ENCODE measurements at regions not wholly inside any gene's neighbourhood (a gene's known extent, or its start where the extent isn't known, plus 50 kb on each side); places are given as distances from the start of the nearest gene placed in this dataset.
"Not testable (repeated sequence)": the region's sequence is repeated elsewhere in the genome, so short reads cannot be mapped to it uniquely, and the experiment has no call there.

DNA sequence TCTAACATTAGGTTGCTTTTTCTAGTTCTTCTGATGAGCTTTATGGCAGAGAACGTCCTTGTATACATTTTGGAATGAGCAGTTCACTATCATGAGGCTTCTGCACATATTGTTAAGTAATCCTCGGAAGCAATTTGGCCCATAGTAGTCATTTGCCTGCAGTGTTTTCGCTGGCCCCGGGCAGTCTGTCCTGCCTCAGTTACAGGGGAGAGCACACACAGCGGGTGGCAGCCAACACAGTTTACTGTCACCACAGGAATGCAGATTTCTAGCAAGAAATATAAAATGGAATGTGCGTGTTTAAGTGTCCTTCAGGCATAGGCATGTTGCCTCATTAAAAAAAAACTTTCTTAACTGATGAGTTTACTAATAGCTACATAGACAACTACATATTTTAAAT lies 71.5 kb upstream of the GJB6 start:
- H3K9me3 Mint-ChIP-seq = peaks cover 2% of the 10 kb centered on the region

GRCh38 chr13:20301403-20302071 lies 69.4 kb upstream of the GJB6 start:
- Mint-ChIP-seq H3K9me3 (peaks cover 2% of the 10 kb centered on the region), H3K36me3 (no peaks in the 10 kb centered on the region), H3K27me3 (peaks cover 57 to 63% of the 10 kb centered on the region in 2 donors), H3K4me1 (ENCODE audit: low read depth in 2 of 2) (peaks cover 0 to 3% of the 10 kb centered on the region in 2 donors), H3K4me3 (no peak overlapping the region), H3K27ac (no peak overlapping the region)
- ATAC-seq = peak in 1 of 2 donors; percentile 6
- no peak for DNase-seq (ENCODE audit: low spot score)

More for the DNA sequence above, 71.5 kb upstream of the GJB6 start:
- Mint-ChIP-seq H3K4me1 (ENCODE audit: low read depth in 2 of 2) (peaks cover 0 to 3% of the 10 kb centered on the region in 2 donors), H3K27me3 (peaks cover 59 to 64% of the 10 kb centered on the region in 2 donors), H3K36me3 (peaks cover 9% of the 10 kb centered on the region), H3K27ac (no peak overlapping the region), H3K4me3 (no peak overlapping the region)
- DNase-seq (ENCODE audit: low spot score) (no peak), ATAC-seq (no peak)

- no peak for DNase-seq (ENCODE audit: low spot score)
- Mint-ChIP-seq H3K27me3 (peaks cover 53 to 58% of the 10 kb centered on the region in 2 donors), H3K27ac (no peak overlapping the region), H3K36me3 (no peaks in the 10 kb centered on the region), H3K4me3 (no peak overlapping the region), H3K4me1 (ENCODE audit: low read depth in 2 of 2) (peaks cover 0 to 3% of the 10 kb centered on the region in 2 donors), H3K9me3 (peaks cover 2% of the 10 kb centered on the region)
- ATAC-seq = no peak
Observed at GRCh38 chr13:20301015-20301402, 68.9 kb upstream of the GJB6 start.

DNA sequence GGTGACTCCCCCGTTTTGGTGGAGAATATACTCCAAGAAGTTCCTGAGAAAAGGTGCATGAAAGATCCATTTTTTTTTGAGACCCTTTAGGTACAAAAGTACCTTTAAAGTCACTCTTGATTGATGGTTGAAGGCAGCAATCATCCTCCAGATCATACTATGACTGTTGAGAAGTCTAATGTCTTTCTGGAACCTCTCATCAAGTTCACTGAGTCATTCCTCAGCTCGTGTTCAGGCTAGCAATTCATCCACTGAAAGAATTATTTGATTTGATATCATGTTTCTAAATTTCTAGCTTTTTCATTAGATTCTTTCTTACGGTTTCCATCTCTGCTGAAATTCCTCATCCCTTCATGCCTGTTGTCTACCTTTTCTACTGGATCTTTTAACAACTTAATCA lies 65.1 kb upstream of the GJB6 start:
- ATAC-seq (no peak), DNase-seq (ENCODE audit: low spot score) (no peak)
- Mint-ChIP-seq H3K4me1 (ENCODE audit: low read depth in 2 of 2) (peaks cover 0 to 6% of the 10 kb centered on the region in 2 donors), H3K36me3 (no peaks in the 10 kb centered on the region), H3K4me3 (no peak overlapping the region), H3K27me3 (peaks cover 39 to 42% of the 10 kb centered on the region in 2 donors), H3K9me3 (no peaks in the 10 kb centered on the region), H3K27ac (no peak overlapping the region)

DNA sequence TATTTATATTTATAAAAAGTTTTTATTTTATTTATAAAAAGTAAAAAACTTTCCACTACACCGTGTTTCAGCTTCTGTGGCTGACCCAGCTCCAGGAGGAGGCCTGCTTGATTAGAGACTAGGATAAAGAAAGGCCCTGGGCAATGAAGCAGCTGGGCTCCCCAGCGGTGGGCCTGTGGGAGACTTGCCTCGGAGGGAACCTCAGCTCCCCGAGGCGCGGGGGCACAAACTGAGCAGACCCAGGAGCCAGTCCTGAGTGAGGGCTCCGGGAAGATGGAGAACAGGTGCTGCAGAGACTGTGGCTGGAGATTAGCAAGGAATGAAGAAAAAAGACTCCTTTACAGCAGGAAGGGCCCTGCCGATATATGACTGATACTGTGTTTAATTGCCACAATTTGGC lies 63.8 kb upstream of the GJB6 start:
- Mint-ChIP-seq H3K27ac (no peak overlapping the region), H3K4me3 (no peak overlapping the region), H3K4me1 (ENCODE audit: low read depth in 2 of 2) (peaks cover 0 to 3% of the 10 kb centered on the region in 2 donors), H3K36me3 (no peaks in the 10 kb centered on the region), H3K27me3 (peaks cover 31 to 38% of the 10 kb centered on the region in 2 donors), H3K9me3 (no peaks in the 10 kb centered on the region)
- DNase-seq (ENCODE audit: low spot score) (no peak), ATAC-seq (no peak)

GRCh38 chr13:20294497-20294896 lies 62.4 kb upstream of the GJB6 start:
- DNase-seq (ENCODE audit: low spot score) (no peak), ATAC-seq (no peak)
- H3K9me3 Mint-ChIP-seq = no peaks in the 10 kb centered on the region
- H3K4me3 Mint-ChIP-seq = no peak overlapping the region
- H3K27ac Mint-ChIP-seq = no peak overlapping the region
- peaks cover 20 to 24% of the 10 kb centered on the region in 2 donors for H3K27me3 Mint-ChIP-seq
- no peaks in the 10 kb centered on the region for H3K36me3 Mint-ChIP-seq
- peaks cover 0 to 3% of the 10 kb centered on the region in 2 donors for H3K4me1 Mint-ChIP-seq (ENCODE audit: low read depth in 2 of 2)

DNA sequence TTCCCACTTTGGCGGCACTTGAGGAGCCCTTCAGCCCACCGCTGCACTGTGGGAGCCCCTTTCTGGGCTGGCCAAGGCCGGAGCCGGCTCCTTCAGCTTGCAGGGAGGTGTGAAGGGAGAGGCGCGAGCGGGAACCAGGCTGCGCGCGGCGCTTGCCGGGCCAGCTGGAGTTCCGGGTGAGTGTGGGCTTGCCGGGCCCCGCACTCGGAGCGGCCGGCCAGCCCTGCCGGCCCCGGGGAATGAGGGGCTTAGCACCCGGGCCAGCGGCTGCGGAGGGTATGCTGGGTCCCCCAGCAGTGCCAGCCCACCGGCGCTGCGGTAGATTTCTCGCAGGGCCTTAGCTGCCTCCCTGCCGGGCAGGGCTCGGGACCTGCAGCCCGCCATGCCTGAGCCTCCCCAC lies 60.2 kb upstream of the GJB6 start:
- not testable (repeated sequence) for H3K9me3 Mint-ChIP-seq; DNase-seq (ENCODE audit: low spot score); H3K36me3 Mint-ChIP-seq; ATAC-seq; H3K4me3 Mint-ChIP-seq; H3K27ac Mint-ChIP-seq; H3K4me1 Mint-ChIP-seq (ENCODE audit: low read depth in 2 of 2)
- peaks cover 6 to 12% of the 10 kb centered on the region in 2 donors for H3K27me3 Mint-ChIP-seq

GRCh38 chr13:20291675-20292074 lies 59.6 kb upstream of the GJB6 start:
- H3K9me3 Mint-ChIP-seq = peaks cover 4% of the 10 kb centered on the region
- DNase-seq (ENCODE audit: low spot score) (no peak), ATAC-seq (no peak)
- H3K4me1 Mint-ChIP-seq (ENCODE audit: low read depth in 2 of 2) = peaks cover 0 to 3% of the 10 kb centered on the region in 2 donors
- no peak overlapping the region for H3K4me3 Mint-ChIP-seq
- H3K27ac Mint-ChIP-seq = no peak overlapping the region
- H3K36me3 Mint-ChIP-seq = no peaks in the 10 kb centered on the region
- peaks cover 7 to 8% of the 10 kb centered on the region in 2 donors for H3K27me3 Mint-ChIP-seq

GRCh38 chr13:20291037-20291436 lies 58.9 kb upstream of the GJB6 start:
- Mint-ChIP-seq H3K9me3 (peaks cover 7% of the 10 kb centered on the region), H3K36me3 (peaks cover 6% of the 10 kb centered on the region), H3K4me1 (ENCODE audit: low read depth in 2 of 2) (peaks cover 0 to 3% of the 10 kb centered on the region in 2 donors), H3K27me3 (peaks cover 8 to 9% of the 10 kb centered on the region in 2 donors), H3K4me3 (no peak overlapping the region), H3K27ac (no peak overlapping the region)
- ATAC-seq (no peak), DNase-seq (ENCODE audit: low spot score) (no peak)

DNA sequence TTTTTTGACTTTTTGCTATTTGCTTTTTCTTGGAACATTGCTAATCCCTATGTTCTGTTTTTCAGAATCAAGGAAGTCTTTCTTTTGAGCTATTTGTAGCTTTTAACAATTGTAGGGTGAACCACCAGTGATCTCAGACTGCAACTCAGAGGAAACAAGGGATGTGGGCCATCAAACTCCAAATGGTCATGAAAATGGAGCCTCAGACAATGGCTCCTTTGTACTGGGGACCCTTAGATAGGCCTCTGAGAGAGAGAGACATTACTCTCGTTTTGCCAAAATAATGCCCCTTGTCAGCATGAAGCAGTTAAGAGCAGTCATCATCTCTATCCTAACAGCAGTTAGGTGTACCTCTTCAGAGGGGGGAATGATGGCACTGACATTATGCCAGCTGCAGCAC lies 56.4 kb upstream of the GJB6 start:
- no peak for ATAC-seq
- H3K9me3 Mint-ChIP-seq = peaks cover 11% of the 10 kb centered on the region

DNA sequence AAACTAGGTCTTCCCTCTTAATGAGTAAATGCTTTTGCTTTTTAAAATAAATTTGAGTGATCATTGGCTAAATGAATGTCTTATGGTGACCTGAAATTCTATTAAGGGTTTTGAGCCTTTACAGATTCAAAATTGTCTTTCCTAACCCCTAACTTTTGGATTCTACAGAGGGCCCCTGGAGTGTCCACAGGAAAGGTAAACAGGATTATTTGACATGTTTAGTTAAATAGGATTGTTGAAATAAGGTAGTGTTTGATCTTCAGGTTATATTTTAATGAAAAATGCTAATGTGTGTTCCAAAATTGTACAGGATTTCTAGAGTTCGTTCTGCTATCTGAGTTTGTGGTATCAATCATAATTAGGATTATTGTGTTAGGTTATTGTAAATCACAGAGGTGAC lies 55.9 kb upstream of the GJB6 start:
- peaks cover 12% of the 10 kb centered on the region for H3K36me3 Mint-ChIP-seq
- H3K4me3 Mint-ChIP-seq = no peak overlapping the region
- H3K27me3 Mint-ChIP-seq = peaks cover 6% of the 10 kb centered on the region in 2 donors

More for the DNA sequence above, 56.4 kb upstream of the GJB6 start:
- DNase-seq (ENCODE audit: low spot score) = no peak
- H3K4me1 Mint-ChIP-seq (ENCODE audit: low read depth in 2 of 2) = no peaks in the 10 kb centered on the region
- H3K27ac Mint-ChIP-seq = no peak overlapping the region
- peaks cover 12% of the 10 kb centered on the region for H3K36me3 Mint-ChIP-seq
- H3K27me3 Mint-ChIP-seq = peaks cover 6% of the 10 kb centered on the region in 2 donors
- no peak overlapping the region for H3K4me3 Mint-ChIP-seq

GRCh38 chr13:20285530-20285929 lies 53.4 kb upstream of the GJB6 start:
- no peaks in the 10 kb centered on the region for H3K4me1 Mint-ChIP-seq (ENCODE audit: low read depth in 2 of 2)
- peaks cover 11% of the 10 kb centered on the region for H3K9me3 Mint-ChIP-seq

More for the DNA sequence above, 55.9 kb upstream of the GJB6 start:
- ATAC-seq = no peak
- Mint-ChIP-seq H3K27ac (no peak overlapping the region), H3K4me1 (ENCODE audit: low read depth in 2 of 2) (no peaks in the 10 kb centered on the region), H3K9me3 (peaks cover 11% of the 10 kb centered on the region)
- no peak for DNase-seq (ENCODE audit: low spot score)

More at GRCh38 chr13:20285530-20285929, 53.4 kb upstream of the GJB6 start:
- ATAC-seq (no peak), DNase-seq (ENCODE audit: low spot score) (no peak)
- no peak overlapping the region for H3K27ac Mint-ChIP-seq
- peaks cover 12% of the 10 kb centered on the region for H3K36me3 Mint-ChIP-seq
- peaks cover 6 to 8% of the 10 kb centered on the region in 2 donors for H3K27me3 Mint-ChIP-seq
- H3K4me3 Mint-ChIP-seq = no peak overlapping the region
